LNCaP clone FGC (cell line): ENCODE measurements at regions not wholly inside any gene's neighbourhood (a gene's known extent, or its start where the extent isn't known, plus 50 kb on each side); places are given as distances from the start of the nearest gene placed in this dataset.

Source experiments
- DNase-seq: peaks from one replicate; pipeline ENCODE4 v3.0.0-alpha.2; 2011; ENCODE audit warnings: low read depth
- H3K4me3 ChIP-seq: 2 replicates; pipeline ENCODE4 v1.5.1; 2011; ENCODE audit warnings: mild to moderate bottlenecking, low read depth, low read length, control low read depth
- CTCF ChIP-seq: IDR thresholded peaks from 2 replicates; pipeline ENCODE4 v1.5.1; 2012; ENCODE audit warnings: mild to moderate bottlenecking; ENCODE audit not compliant: control insufficient read depth, insufficient read depth; ENCODE audit errors: extremely low read depth

GRCh38 chr17:53118948-53119347 is 703.8 kb upstream of the KIF2B start:
- no peak for DNase-seq
- TF ChIP-seq CTCF, result no peak
- no peak overlapping the region for H3K4me3 ChIP-seq

DNA sequence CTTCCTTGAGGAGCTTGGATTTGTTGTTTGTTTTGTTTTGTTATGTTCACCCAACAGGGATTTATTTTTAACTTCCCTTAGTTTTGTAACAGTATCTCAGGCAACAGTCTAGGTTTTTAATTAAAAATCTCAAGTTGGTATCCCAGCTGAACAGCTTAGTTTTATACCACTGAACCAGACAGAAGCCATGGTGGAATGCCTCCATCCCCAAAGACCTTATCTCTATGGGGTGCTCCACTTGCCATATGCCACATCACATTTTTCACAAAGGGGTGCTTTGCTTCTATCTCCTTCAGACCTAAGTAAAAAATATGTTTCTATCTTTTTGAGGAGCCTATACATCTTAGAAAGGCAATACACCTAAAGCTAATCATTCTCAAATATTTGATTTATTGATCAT is 715.8 kb upstream of the KIF2B start:
- no peak for TF ChIP-seq CTCF
- no peak for DNase-seq
- no peak overlapping the region for H3K4me3 ChIP-seq

GRCh38 chr17:53101706-53102105 is 721.0 kb upstream of the KIF2B start:
- TF ChIP-seq CTCF, result no peak
- no peak overlapping the region for H3K4me3 ChIP-seq
- DNase-seq, result no peak

- DNase-seq, result no peak
- no peak for TF ChIP-seq CTCF
- no peak overlapping the region for H3K4me3 ChIP-seq
Measured at GRCh38 chr17:53100126-53100525, 722.6 kb upstream of the KIF2B start.

DNA sequence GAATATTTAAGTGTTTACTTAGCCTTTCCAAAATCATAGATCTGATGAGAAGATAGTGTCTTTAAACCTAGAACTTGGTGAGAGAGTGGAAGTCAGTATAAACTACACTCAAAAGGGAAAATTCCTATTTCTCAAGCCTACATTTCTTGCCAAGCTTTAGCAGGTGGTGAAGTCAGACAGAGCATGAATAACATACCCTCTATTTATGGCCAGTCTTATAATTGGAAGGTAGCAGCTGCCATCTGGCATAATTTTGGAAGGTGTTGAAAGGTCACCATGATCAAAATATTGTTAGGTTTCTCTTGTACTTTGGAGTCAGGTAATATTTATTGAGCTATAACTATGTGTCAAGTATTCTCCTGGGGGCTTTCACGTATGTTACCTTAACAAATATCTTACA is 729.3 kb upstream of the KIF2B start:
- H3K4me3 ChIP-seq, result no peak overlapping the region
- no peak for TF ChIP-seq CTCF
- DNase-seq, result no peak

DNA sequence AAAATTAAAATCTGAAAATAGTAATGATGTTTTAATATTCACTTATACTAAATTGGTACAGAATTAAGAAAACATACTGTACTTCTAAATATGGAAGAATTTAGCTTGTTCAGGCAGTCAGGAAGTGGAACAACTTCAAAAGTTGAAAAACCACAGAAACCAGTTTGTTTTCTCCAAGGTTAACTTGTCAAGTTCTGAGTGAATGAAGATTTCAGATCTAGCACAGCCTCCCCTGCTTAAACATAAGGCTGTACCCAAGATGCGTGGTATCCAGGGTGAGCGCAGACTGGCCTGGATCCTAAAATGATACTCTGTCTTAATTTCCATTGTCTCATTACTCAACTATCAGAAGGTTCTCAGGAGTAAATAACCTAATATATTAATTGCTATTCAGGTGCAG is 730.7 kb upstream of the KIF2B start:
- no peak for DNase-seq
- TF ChIP-seq CTCF, result no peak
- H3K4me3 ChIP-seq, result no peak overlapping the region

GRCh38 chr17:53090770-53091169 is 732.0 kb upstream of the KIF2B start:
- H3K4me3 ChIP-seq, result no peak overlapping the region
- no peak for DNase-seq
- no peak for TF ChIP-seq CTCF
